ENCODE measurements at regions not wholly inside any gene's neighbourhood (a gene's known extent, or its start where the extent isn't known, plus 50 kb on each side); places are given as distances from the start of the nearest gene placed in this dataset.

GRCh38 chr21:25373126-25374082 lies 233.9 kb downstream of the MRPL39 start:
- no peaks in the 10 kb centered on the region for H3K4me1 ChIP-seq (ENCODE audit: control insufficient read depth, extremely low read depth, insufficient read depth, low read length)

More at GRCh38 chr21:25373126-25374082, 233.9 kb downstream of the MRPL39 start:
- no TSS peak for BruUV-seq (replicated peaks)
- POLR2A ChIA-PET, result no interaction called here
- TF ChIP-seq FOS (IDR thresholded peaks at IDR 0.05; ENCODE audit: borderline replicate concordance, insufficient read depth, low read length) (no peak), JUN (IDR thresholded peaks at IDR 0.05; ENCODE audit: borderline replicate concordance, insufficient read depth, insufficient read length, low read depth) (no peak), GATA2 (IDR thresholded peaks at IDR 0.05; ENCODE audit: insufficient read depth, insufficient read length, low read depth, low read length) (no peak), MAX (IDR thresholded peaks at IDR 0.05; ENCODE audit: insufficient read depth, insufficient read length) (no peak), EZH2 (IDR thresholded peaks at IDR 0.05; ENCODE audit: borderline replicate concordance, low read depth, low read length, severe bottlenecking) (no peak), POLR2AphosphoS5 (IDR thresholded peaks at IDR 0.05; ENCODE audit: insufficient read depth, low read depth, low read length) (no peak), POLR2A (IDR thresholded peaks at IDR 0.05; ENCODE audit: low read depth, low read length) (no peak), MYC (IDR thresholded peaks at IDR 0.05; ENCODE audit: low read depth, low read length) (no peak)
- TF ChIP-seq, protein P1, sequence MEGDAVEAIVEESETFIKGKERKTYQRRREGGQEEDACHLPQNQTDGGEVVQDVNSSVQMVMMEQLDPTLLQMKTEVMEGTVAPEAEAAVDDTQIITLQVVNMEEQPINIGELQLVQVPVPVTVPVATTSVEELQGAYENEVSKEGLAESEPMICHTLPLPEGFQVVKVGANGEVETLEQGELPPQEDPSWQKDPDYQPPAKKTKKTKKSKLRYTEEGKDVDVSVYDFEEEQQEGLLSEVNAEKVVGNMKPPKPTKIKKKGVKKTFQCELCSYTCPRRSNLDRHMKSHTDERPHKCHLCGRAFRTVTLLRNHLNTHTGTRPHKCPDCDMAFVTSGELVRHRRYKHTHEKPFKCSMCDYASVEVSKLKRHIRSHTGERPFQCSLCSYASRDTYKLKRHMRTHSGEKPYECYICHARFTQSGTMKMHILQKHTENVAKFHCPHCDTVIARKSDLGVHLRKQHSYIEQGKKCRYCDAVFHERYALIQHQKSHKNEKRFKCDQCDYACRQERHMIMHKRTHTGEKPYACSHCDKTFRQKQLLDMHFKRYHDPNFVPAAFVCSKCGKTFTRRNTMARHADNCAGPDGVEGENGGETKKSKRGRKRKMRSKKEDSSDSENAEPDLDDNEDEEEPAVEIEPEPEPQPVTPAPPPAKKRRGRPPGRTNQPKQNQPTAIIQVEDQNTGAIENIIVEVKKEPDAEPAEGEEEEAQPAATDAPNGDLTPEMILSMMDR (IDR thresholded peaks at IDR 0.05; ENCODE audit: extremely low read depth in 1 of 2, insufficient read depth in 1 of 2, low read depth in 1 of 2, low read length in 2 of 2), result no peak
- no peak overlapping the region for H3K27ac ChIP-seq (ENCODE audit: insufficient read depth, low read depth, low read length)
- DNase-seq (ENCODE audit: low read depth, low spot score), result no peak
- no peak overlapping the region for H3K4me2 ChIP-seq (ENCODE audit: insufficient read depth, low read length)
- no peak overlapping the region for H2AFZ ChIP-seq (ENCODE audit: low read depth, low read length)
- H3K36me3 ChIP-seq (ENCODE audit: control insufficient read depth in 2 of 2, extremely low read depth in 1 of 2, insufficient read depth in 2 of 2, low read length in 2 of 2), result no peaks in the 10 kb centered on the region
- intact Hi-C loops (cut with micrococcal nuclease), result no loop called here
- H3K9me1 ChIP-seq (replicated peaks; ENCODE audit: control insufficient read depth, extremely low read depth, insufficient read depth, low read length), result no peaks in the 10 kb centered on the region
- no peak overlapping the region for H3K9ac ChIP-seq (replicated peaks; ENCODE audit: extremely low read depth, insufficient read depth, low read length)
- H3K9me3 ChIP-seq (replicated peaks; ENCODE audit: control insufficient read depth, insufficient read depth, low read length), result no peaks in the 10 kb centered on the region
- CTCF ChIA-PET, result interaction anchor here (1.3 kb wide), 1 partner anchor 13 kb away, joined by 4 read pairs; no protein-coding TSS in a partner anchor
- no peaks in the 10 kb centered on the region for H3K27me3 ChIP-seq (ENCODE audit: control insufficient read depth in 2 of 2, insufficient read depth in 2 of 2, low read length in 2 of 2)
- H3K79me2 ChIP-seq (ENCODE audit: control insufficient read depth, insufficient read depth, low read length), result no peaks in the 10 kb centered on the region
- FAIRE-seq, result no peak
- H3K4me3 ChIP-seq (replicated peaks in 1 of 3; ENCODE audit: insufficient read depth in 1 of 3, low read depth in 1 of 3, low read length in 3 of 3), result no peak overlapping the region
- H4K20me1 ChIP-seq (replicated peaks; ENCODE audit: control insufficient read depth, extremely low read depth, insufficient read depth, low read length), result no peaks in the 10 kb centered on the region
- dilution Hi-C loops (cut with MboI; ENCODE audit: extremely low pct_ligation_motif_present, low sequenced_read_pairs), result no loop called here

All from endothelial cell of umbilical vein (primary cell).